ENCODE measurements at regions not wholly inside any gene's neighbourhood (a gene's known extent, or its start where the extent isn't known, plus 50 kb on each side); places are given as distances from the start of the nearest gene placed in this dataset.
A peak's percentile ranks its signal among the peaks of the same experiment; 100 is the strongest.

DNA sequence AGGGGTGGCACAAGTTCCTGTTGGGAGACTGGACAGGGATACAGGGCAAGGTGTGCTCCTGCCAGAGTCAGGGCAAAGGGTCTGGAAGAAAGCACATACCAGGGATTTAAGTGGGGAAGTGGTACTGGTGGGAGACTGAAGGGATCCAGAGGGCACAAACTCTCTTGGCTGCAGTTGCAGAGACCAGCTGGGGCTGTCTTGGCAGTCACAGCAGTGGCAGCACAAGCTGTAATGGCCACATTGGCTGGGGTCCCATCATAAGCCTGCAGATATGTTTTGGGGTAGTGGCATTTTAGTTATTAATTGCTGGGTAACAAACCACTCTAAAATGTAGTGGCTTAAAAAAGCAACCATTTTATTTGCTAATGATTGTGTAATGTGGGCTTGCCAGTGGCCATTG is 492.2 kb downstream of the ENC1 start:
- Histone ChIP-seq H3K27ac (no peak overlapping the region), H3K4me3 (no peak overlapping the region), H3K9me3 (no peaks in the 10 kb centered on the region), H3K36me3 (ENCODE audit: insufficient read depth in 1 of 2, low read depth in 1 of 2) (no peaks in the 10 kb centered on the region), H3K4me1 (no peaks in the 10 kb centered on the region), H3K27me3 (ENCODE audit: insufficient read depth in 3 of 3, low read length in 2 of 3) (no peaks in the 10 kb centered on the region)
- no peak for ATAC-seq
- DNase-seq = no peak
- TF ChIP-seq CTCF (IDR thresholded peaks at IDR 0.05) = no peak
- intact Hi-C loops (cut with DNase I) = no loop called here

DNA sequence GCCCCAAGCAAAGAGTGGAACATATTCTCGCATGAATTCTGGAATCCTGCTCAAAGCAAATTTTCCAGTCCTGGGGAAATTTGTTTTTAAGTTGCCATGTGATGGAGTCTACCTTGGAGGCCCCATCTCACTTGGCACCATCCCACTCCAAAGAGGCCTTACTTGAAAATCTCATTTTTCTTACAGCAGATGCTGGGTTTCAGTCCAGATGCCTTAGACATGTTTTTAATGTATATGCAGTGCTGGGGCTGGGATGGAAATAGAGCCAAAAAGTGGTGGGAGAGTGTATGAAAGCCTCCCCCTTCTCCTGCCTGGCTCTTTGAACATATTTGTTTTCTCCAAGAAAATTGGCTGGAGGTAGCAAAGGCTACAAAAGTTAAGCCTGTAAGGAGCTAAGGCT is 493.7 kb downstream of the ENC1 start:
- H3K36me3 ChIP-seq (ENCODE audit: insufficient read depth in 1 of 2, low read depth in 1 of 2) = no peaks in the 10 kb centered on the region

GRCh38 chr5:74145951-74146350 is 494.6 kb downstream of the ENC1 start:
- Histone ChIP-seq H3K9me3 (no peaks in the 10 kb centered on the region), H3K27me3 (ENCODE audit: insufficient read depth in 3 of 3, low read length in 2 of 3) (no peaks in the 10 kb centered on the region), H3K4me3 (no peak overlapping the region), H3K4me1 (no peaks in the 10 kb centered on the region), H3K36me3 (ENCODE audit: insufficient read depth in 1 of 2, low read depth in 1 of 2) (no peaks in the 10 kb centered on the region), H3K27ac (no peak overlapping the region)
- WGBS, 3 donors = 80 to 90% (median 86%) methylated on average over 9 of the region's 9 CpGs
- TF ChIP-seq CTCF (IDR thresholded peaks at IDR 0.05) = no peak
- intact Hi-C loops (cut with DNase I) = no loop called here
- DNase-seq (no peak), ATAC-seq (no peak)

More for the DNA sequence above, 493.7 kb downstream of the ENC1 start:
- ATAC-seq (no peak), DNase-seq (no peak)
- H3K4me3 ChIP-seq = no peak overlapping the region
- H3K9me3 ChIP-seq = no peaks in the 10 kb centered on the region
- no peak for TF ChIP-seq CTCF (IDR thresholded peaks at IDR 0.05)
- WGBS, 3 donors = 94 to 96% (median 95%) methylated on average over 1 of the region's 1 CpG
- H3K27me3 ChIP-seq (ENCODE audit: insufficient read depth in 3 of 3, low read length in 2 of 3) = no peaks in the 10 kb centered on the region
- no peaks in the 10 kb centered on the region for H3K4me1 ChIP-seq
- intact Hi-C loops (cut with DNase I) = no loop called here
- no peak overlapping the region for H3K27ac ChIP-seq

DNA sequence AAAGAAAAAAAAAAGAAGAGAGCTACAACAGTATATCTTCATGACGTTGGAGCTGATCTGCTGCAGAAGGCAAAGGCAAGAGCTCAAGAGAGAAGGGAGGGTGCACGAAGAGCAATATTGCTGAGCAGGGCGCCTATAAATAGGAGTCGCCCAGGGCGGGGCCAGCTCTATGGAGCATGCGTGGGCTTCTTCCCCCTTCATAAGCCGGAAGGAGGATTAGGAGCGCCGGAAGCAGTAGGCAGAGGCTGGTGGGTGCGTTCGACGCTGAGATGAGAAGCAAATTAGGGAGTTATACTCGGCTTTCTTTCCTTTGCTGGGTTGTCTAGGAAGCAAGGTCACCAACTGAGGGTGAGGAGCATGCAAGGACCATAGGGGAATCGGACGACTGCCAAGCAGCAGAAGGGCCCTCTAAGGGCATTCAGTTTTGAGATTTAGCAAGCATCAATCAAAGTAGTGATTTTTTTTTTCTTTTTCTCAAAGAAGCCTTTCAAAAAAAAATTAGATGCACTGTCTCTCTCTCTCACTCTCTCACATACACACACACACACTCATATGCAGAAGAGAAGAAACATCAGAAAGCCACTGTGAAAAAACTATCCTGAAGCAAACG is 496.7 kb downstream of the ENC1 start:
- WGBS, 3 donors = 78 to 81% (median 79%) methylated on average over 16 of the region's 16 CpGs
- H3K4me3 ChIP-seq = no peak overlapping the region
- no peaks in the 10 kb centered on the region for H3K9me3 ChIP-seq
- TF ChIP-seq CTCF (IDR thresholded peaks at IDR 0.05) = no peak
- H3K27me3 ChIP-seq (ENCODE audit: insufficient read depth in 3 of 3, low read length in 2 of 3) = no peaks in the 10 kb centered on the region
- H3K4me1 ChIP-seq = no peaks in the 10 kb centered on the region
- DNase-seq (no peak), ATAC-seq (peak in 1 of 4 donors; percentile 35)
- no peak overlapping the region for H3K27ac ChIP-seq
- no peaks in the 10 kb centered on the region for H3K36me3 ChIP-seq (ENCODE audit: insufficient read depth in 1 of 2, low read depth in 1 of 2)
- intact Hi-C loops (cut with DNase I) = no loop called here

- Histone ChIP-seq H3K9me3 (no peaks in the 10 kb centered on the region), H3K4me1 (no peaks in the 10 kb centered on the region), H3K27ac (no peak overlapping the region), H3K4me3 (no peak overlapping the region), H3K27me3 (ENCODE audit: insufficient read depth in 3 of 3, low read length in 2 of 3) (no peaks in the 10 kb centered on the region), H3K36me3 (ENCODE audit: insufficient read depth in 1 of 2, low read depth in 1 of 2) (no peaks in the 10 kb centered on the region)
- intact Hi-C loops (cut with DNase I) = no loop called here
- no peak for ATAC-seq
- DNase-seq = no peak
- WGBS, 3 donors = 77 to 87% (median 78%) methylated on average over 3 of the region's 3 CpGs
- TF ChIP-seq CTCF (IDR thresholded peaks at IDR 0.05) = no peak
Observed at GRCh38 chr5:74143151-74143550, 497.4 kb downstream of the ENC1 start.
